ENCODE measurements at regions not wholly inside any gene's neighbourhood (a gene's known extent, or its start where the extent isn't known, plus 50 kb on each side); places are given as distances from the start of the nearest gene placed in this dataset.

DNA sequence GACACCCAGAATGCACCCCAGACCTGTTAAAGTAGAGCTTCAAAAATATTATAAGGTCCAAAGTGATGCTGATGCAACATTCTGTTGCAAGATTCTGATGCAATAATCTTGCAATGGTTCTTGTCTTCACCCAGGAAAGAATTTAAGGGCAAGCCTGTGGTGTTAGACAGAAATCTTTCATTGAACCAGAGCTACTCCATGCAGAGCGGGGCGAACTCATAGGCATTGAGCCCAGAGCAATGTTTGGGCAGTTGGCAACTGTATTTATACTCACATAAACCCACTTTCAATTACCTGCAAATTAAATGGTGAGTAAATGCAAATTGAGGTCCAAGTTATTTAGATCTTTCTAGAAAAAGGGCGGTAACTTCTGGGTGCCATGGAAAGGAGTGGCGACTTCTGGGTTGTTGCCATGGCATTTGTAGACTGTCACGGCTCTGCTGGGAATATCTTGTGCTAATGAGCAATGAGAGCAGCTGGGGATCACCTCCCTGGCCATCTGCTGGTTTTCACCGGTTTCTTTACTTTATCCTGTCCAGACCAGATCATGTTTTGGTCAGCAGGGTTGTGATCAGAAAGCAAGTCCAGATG, 163.4 kb downstream of the ICE1 start:
- no peaks in the 10 kb centered on the region for H3K27me3 ChIP-seq (replicated peaks; ENCODE audit: insufficient read depth, low read length)
- H3K9me3 ChIP-seq (replicated peaks; ENCODE audit: insufficient read depth, low read length), result no peaks in the 10 kb centered on the region
- H3K9ac ChIP-seq (ENCODE audit: low read length), result no peak overlapping the region
- no peaks in the 10 kb centered on the region for H4K20me1 ChIP-seq (ENCODE audit: insufficient read depth, low read length)
- no peak for DNase-seq
- no peak overlapping the region for H3K27ac ChIP-seq (ENCODE audit: low read length)
- H3K4me2 ChIP-seq (ENCODE audit: low read depth, low read length), result no peak overlapping the region
- H3K9me2 ChIP-seq (replicated peaks; ENCODE audit: insufficient read depth, low read length), result no peaks in the 10 kb centered on the region
- H2AFZ ChIP-seq (ENCODE audit: low read length), result no peak overlapping the region
- TF ChIP-seq, protein P1, sequence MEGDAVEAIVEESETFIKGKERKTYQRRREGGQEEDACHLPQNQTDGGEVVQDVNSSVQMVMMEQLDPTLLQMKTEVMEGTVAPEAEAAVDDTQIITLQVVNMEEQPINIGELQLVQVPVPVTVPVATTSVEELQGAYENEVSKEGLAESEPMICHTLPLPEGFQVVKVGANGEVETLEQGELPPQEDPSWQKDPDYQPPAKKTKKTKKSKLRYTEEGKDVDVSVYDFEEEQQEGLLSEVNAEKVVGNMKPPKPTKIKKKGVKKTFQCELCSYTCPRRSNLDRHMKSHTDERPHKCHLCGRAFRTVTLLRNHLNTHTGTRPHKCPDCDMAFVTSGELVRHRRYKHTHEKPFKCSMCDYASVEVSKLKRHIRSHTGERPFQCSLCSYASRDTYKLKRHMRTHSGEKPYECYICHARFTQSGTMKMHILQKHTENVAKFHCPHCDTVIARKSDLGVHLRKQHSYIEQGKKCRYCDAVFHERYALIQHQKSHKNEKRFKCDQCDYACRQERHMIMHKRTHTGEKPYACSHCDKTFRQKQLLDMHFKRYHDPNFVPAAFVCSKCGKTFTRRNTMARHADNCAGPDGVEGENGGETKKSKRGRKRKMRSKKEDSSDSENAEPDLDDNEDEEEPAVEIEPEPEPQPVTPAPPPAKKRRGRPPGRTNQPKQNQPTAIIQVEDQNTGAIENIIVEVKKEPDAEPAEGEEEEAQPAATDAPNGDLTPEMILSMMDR (IDR thresholded peaks at IDR 0.05; ENCODE audit: low read length), result no peak
- no peak for TF ChIP-seq EZH2phosphoT487 (IDR thresholded peaks at IDR 0.05; ENCODE audit: low read length)
- TF ChIP-seq EZH2 (optimal IDR thresholded peaks at IDR 0.05; ENCODE audit: low read depth, low read length), result no peak
- H3K4me1 ChIP-seq (ENCODE audit: low read length), result no peaks in the 10 kb centered on the region
- no peaks in the 10 kb centered on the region for H3K79me2 ChIP-seq (ENCODE audit: low read length)
- no peaks in the 10 kb centered on the region for H3K36me3 ChIP-seq (replicated peaks; ENCODE audit: insufficient read depth, low read length)
- H3K4me3 ChIP-seq (ENCODE audit: low read length), result no peak overlapping the region
- no peaks in the 10 kb centered on the region for H3F3A ChIP-seq (ENCODE audit: insufficient read depth, low read length)

GRCh38 chr5:5584751-5585150, 162.3 kb downstream of the ICE1 start:
- no peaks in the 10 kb centered on the region for H3K79me2 ChIP-seq (ENCODE audit: low read length)
- H4K20me1 ChIP-seq (ENCODE audit: insufficient read depth, low read length), result no peaks in the 10 kb centered on the region
- no peaks in the 10 kb centered on the region for H3F3A ChIP-seq (ENCODE audit: insufficient read depth, low read length)
- no peak for TF ChIP-seq EZH2phosphoT487 (IDR thresholded peaks at IDR 0.05; ENCODE audit: low read length)
- TF ChIP-seq, protein P1 (IDR thresholded peaks at IDR 0.05; ENCODE audit: low read length), result no peak
- no peak for TF ChIP-seq EZH2 (optimal IDR thresholded peaks at IDR 0.05; ENCODE audit: low read depth, low read length)
- H3K36me3 ChIP-seq (replicated peaks; ENCODE audit: insufficient read depth, low read length), result no peaks in the 10 kb centered on the region
- H2AFZ ChIP-seq (ENCODE audit: low read length), result no peak overlapping the region
- H3K9me3 ChIP-seq (replicated peaks; ENCODE audit: insufficient read depth, low read length), result no peaks in the 10 kb centered on the region
- no peak overlapping the region for H3K4me3 ChIP-seq (ENCODE audit: low read length)
- DNase-seq, result no peak
- H3K4me2 ChIP-seq (ENCODE audit: low read depth, low read length), result no peak overlapping the region
- H3K9me2 ChIP-seq (replicated peaks; ENCODE audit: insufficient read depth, low read length), result no peaks in the 10 kb centered on the region
- no peaks in the 10 kb centered on the region for H3K27me3 ChIP-seq (replicated peaks; ENCODE audit: insufficient read depth, low read length)
- H3K27ac ChIP-seq (ENCODE audit: low read length), result no peak overlapping the region
- no peaks in the 10 kb centered on the region for H3K4me1 ChIP-seq (ENCODE audit: low read length)
- no peak overlapping the region for H3K9ac ChIP-seq (ENCODE audit: low read length)

DNA sequence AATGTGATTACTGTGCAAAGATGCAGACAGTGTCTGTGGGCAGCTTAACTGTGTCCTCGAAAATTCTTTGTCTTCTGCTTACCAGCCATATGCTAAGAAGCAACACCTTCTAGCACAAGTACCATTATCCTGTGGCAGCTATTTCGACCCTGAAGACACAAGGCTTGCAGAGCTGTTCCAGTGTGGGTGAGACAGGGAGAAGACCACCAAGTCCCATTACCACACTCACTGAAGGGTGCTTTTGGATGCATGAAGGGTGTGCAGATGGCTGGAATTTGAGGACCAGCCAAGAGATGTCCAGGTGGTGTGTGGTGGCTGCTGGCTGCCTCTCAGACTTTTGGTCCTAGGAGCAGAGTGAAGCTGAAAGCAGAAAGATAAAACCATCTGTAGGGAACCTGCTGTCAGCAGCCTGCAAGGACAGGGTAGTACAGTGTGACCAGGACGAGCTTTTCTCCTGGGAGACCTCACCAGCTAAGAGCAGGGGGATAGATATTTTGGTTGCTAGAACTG, 161.8 kb downstream of the ICE1 start:
- H3K9me2 ChIP-seq (replicated peaks; ENCODE audit: insufficient read depth, low read length), result no peaks in the 10 kb centered on the region
- H2AFZ ChIP-seq (ENCODE audit: low read length), result no peak overlapping the region
- TF ChIP-seq EZH2 (optimal IDR thresholded peaks at IDR 0.05; ENCODE audit: low read depth, low read length), result no peak
- TF ChIP-seq, protein P1 (IDR thresholded peaks at IDR 0.05; ENCODE audit: low read length), result no peak
- no peak for TF ChIP-seq EZH2phosphoT487 (IDR thresholded peaks at IDR 0.05; ENCODE audit: low read length)

More for the DNA sequence above, 161.8 kb downstream of the ICE1 start:
- H3K79me2 ChIP-seq (ENCODE audit: low read length), result no peaks in the 10 kb centered on the region
- H3K36me3 ChIP-seq (replicated peaks; ENCODE audit: insufficient read depth, low read length), result no peaks in the 10 kb centered on the region
- no peaks in the 10 kb centered on the region for H3K27me3 ChIP-seq (replicated peaks; ENCODE audit: insufficient read depth, low read length)
- H4K20me1 ChIP-seq (ENCODE audit: insufficient read depth, low read length), result no peaks in the 10 kb centered on the region
- no peaks in the 10 kb centered on the region for H3K4me1 ChIP-seq (ENCODE audit: low read length)
- no peak overlapping the region for H3K9ac ChIP-seq (ENCODE audit: low read length)
- no peaks in the 10 kb centered on the region for H3K9me3 ChIP-seq (replicated peaks; ENCODE audit: insufficient read depth, low read length)
- no peak overlapping the region for H3K27ac ChIP-seq (ENCODE audit: low read length)
- no peak overlapping the region for H3K4me3 ChIP-seq (ENCODE audit: low read length)
- H3F3A ChIP-seq (ENCODE audit: insufficient read depth, low read length), result no peaks in the 10 kb centered on the region
- no peak for DNase-seq
- no peak overlapping the region for H3K4me2 ChIP-seq (ENCODE audit: low read depth, low read length)

Measured in MM.1S (cell line).